Dermis microvascular lymphatic vessel endothelial cell (primary cell): ENCODE measurements at regions not wholly inside any gene's neighbourhood (a gene's known extent, or its start where the extent isn't known, plus 50 kb on each side); places are given as distances from the start of the nearest gene placed in this dataset.
"Not testable (repeated sequence)": the region's sequence is repeated elsewhere in the genome, so short reads cannot be mapped to it uniquely, and the experiment has no call there.

Experiments used
- DNase-seq, 2 donors: peaks; one replicate each; pipeline versions ENCODE4 v3.0.0 to v3.0.0-alpha.2; 2010; ENCODE audit warnings: low read depth in 2 of 2

GRCh38 chr9:88596376-88596775 lies 61.4 kb downstream of the NXNL2 start:
- DNase-seq = no peak

- no peak for DNase-seq
Measured at GRCh38 chr9:88604836-88605511, 70.0 kb downstream of the NXNL2 start.

DNA sequence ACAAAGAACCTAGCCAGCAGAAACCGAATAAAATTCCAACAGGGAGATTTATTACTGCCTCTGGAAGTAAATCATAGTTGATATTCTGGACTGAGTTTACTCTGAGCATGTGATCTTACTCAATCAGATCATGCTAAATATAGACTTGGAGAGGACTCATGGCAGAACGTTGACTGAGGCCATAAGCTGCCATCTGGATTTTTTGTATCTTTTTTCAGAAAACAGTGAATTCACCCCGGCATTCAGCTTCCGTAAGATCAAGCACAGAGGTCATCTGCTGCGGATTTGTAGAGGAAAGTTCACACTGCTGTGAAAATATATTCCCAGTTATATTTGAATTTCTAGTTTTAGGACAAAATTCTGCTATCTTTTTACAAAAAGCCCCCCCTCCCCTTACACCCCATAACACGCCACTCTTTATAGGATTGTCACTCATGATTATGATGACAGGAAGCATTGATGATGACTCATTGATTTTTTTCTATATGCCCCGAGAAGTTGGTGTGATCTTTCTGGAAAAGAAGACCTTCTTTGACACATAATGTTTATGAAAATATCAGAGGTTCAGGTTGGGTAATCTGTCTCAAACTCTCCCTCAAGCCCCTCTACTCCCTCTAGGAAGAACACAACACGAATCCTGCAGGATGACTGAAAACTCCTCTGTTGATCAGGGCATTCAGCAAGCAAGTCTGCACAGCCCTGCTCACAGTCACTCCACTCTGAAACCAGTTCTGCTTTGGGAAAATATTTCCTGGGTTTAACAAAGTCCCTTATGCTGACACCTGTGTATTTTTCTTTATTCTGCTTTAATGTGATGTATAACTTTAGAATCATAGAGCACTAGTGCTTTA lies 70.8 kb downstream of the NXNL2 start:
- DNase-seq = no peak

DNA sequence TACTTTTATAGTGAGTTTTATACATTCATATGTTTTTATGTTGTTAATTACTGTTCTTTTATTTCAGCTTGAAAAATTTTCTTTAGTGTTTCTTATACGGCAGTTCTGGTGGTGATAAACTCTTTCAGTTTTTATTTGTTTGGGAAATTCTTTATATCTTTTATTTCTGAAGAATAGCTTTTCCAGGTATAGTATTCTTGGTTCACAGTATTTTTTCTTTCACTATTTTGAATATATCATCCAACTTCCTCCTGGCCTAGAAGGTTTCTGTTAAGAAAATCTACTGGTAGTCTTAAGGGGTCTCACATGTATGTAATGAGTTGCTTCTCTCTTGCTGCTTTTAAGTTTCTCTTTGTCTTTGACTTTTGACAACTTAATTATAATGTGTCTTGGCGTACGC lies 79.4 kb downstream of the NXNL2 start:
- DNase-seq = no peak

GRCh38 chr9:88623698-88624097 lies 88.7 kb downstream of the NXNL2 start:
- DNase-seq = no peak

DNA sequence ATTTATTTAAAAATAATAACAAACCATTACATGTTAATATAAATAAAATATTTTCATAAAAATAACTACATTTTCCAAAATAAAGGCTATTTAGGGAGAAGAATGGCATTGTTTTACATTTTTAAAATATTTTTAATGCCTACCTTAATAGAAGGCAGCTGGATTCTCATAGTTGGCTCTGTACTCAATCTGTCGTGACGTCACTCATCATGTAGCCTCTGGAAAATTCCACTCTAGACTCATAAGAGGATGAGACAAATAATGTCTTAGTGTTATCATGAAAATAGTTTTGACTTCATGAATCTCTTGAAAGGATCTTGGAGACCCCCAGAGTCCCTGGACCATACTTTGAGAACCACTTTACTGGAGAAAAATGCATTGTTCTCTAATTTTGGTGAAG lies 93.1 kb downstream of the NXNL2 start:
- no peak for DNase-seq

GRCh38 chr9:88628811-88629210 lies 93.8 kb downstream of the NXNL2 start:
- DNase-seq = no peak

DNA sequence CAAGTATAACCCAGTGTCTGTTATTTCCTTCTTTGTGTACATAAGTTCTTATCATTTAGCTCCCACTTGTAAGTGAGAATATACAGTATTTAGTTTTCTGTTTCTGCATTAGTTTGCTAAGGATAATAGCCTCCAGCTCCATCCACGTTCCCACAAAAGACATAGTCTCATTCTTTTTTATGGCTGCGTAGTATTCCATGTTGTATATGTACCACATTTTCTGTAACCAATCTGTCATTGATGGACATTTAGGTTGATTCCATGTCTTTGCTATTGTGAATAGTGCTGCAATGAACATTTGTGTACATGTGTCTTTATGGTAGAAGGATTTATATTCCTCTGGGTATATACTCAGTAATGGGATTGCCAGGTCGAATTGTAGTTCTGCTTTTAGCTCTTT lies 95.6 kb downstream of the NXNL2 start:
- not testable (repeated sequence) for DNase-seq

DNA sequence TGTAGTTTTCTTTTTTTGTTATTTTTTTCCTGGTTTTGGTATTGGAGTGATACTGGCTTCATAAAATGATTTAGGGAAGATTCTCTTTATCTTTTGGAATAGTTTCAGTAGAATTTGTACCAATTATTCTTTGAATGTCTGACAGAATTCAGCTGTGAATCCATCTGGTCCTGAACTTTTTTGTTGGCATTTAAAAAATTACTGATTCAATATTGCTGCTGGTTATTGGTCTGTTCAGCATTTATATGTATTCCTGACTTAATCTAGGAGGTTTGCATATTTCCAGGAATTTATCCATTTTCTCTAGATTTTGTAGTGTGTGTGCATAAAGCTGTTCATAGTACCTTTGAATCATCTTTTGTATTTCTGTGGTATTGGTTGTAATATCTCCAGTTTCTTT lies 100.2 kb downstream of the NXNL2 start:
- DNase-seq = no peak

DNA sequence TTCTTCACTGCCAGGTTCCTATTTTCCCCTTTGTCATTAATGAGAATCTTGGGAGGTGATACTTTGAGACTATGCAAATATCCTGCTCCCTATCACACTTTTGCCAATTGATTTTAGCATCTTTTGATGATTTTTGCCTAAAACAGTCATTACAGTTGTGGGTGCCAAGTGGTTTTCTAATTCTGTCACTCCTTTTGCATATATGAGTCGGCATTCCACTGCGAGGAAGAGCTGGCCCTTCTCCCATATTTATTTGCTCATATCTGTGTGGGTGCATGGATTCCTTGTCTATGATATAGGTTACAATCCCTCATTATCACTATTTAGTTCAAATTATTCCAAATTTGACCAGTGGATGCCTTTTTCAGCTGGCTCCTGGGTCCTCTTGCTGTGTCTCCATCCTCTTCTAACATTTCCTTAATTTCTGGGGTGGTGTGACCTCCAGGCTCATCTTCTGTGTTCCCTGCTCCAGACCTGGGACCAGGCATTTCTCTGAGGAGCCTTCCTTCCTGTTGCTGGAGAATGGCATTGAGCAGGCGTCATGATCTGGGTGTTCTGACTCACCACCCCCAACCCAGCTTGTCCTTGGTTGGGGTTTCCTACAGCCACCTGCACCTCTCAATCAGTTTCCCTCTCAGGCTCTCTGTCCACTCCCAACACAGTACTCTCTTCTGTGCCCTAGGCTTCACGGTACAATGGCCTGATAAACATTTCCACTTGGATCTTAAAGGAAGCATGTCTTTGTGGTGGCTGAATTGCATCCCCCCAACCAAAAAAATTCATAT lies 106.7 kb downstream of the NXNL2 start:
- DNase-seq = no peak

- no peak for DNase-seq
Measured at GRCh38 chr9:88642336-88642735, 107.4 kb downstream of the NXNL2 start.

GRCh38 chr9:88643931-88644330 lies 109.0 kb downstream of the NXNL2 start:
- DNase-seq = no peak

- DNase-seq = no peak
Measured at GRCh38 chr9:88645172-88645878, 110.3 kb downstream of the NXNL2 start.

- DNase-seq = no peak
Measured at GRCh38 chr9:88645879-88646199, 110.9 kb downstream of the NXNL2 start.

GRCh38 chr9:88646539-88647300 lies 111.7 kb downstream of the NXNL2 start:
- no peak for DNase-seq

GRCh38 chr9:88651682-88652633 lies 117.0 kb downstream of the NXNL2 start:
- DNase-seq = no peak

- DNase-seq = no peak
Measured at GRCh38 chr9:88652876-88653275, 117.9 kb downstream of the NXNL2 start.

GRCh38 chr9:88653406-88653805 lies 118.4 kb downstream of the NXNL2 start:
- no peak for DNase-seq

DNA sequence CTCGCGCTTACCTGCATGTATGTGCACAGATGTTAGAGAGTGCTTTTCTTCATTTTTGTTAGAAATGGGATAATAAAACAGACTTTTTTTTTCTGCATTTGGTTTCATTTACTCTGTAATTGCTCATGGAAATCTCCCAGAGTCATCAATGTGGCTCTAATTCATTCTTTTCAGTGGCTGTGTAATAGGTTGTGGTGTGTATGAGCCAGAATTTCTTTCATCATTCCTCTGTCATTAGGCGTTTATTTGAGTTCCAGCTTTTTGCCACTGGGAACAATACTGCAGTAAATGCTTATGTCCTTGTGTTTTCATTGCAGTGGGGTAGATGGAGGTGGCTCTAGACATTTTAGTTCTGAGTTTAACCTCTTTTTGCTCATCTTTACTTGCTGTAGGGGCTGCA lies 118.9 kb downstream of the NXNL2 start:
- no peak for DNase-seq

GRCh38 chr9:88657893-88658292 lies 122.9 kb downstream of the NXNL2 start:
- DNase-seq = no peak
